B cell (primary cell): ENCODE measurements at regions not wholly inside any gene's neighbourhood (a gene's known extent, or its start where the extent isn't known, plus 50 kb on each side); places are given as distances from the start of the nearest gene placed in this dataset.

ENCODE experiments used
- ATAC-seq: fragments of 200-7000 bp; cut with Tn5 transposase; one replicate; pipeline ENCODE4 v1.10.0; 2021; ENCODE audit warnings: low read depth, mild to moderate bottlenecking, moderate number of reproducible peaks, moderate library complexity
- CTCF ChIA-PET: fragments of 350-600 bp; sonication (Branson Sonifier 250); formaldehyde crosslinking; loops from one replicate; lab custom pipeline; 2021; ENCODE audit warnings: antibody characterized with exemption, inconsistent platforms; lab: Charles Lee
- POLR2A ChIA-PET: fragments of 350-600 bp; sonication (Branson Sonifier 250); formaldehyde crosslinking; loops from one replicate; lab custom pipeline; 2021; ENCODE audit warnings: antibody characterized with exemption; lab: Charles Lee
- DNase-seq: peaks from one replicate; pipeline ENCODE4 v3.0.0; 2013
- H2AFZ ChIP-seq: 2 replicates; pipeline ENCODE4 v1.6.1; 2012; ENCODE audit warnings: mild to moderate bottlenecking, low read depth, low read length; ENCODE audit not compliant: insufficient read depth, poor library complexity, severe bottlenecking
- H3K27ac ChIP-seq, 2 donors: 1 replicate in 1 of 2; 2 replicates in 1 of 2; pipeline ENCODE4 v1.5.1; 2012 to 2013; ENCODE audit warnings: low read length in 2 of 2, mild to moderate bottlenecking in 2 of 2, moderate library complexity in 1 of 2
- H3K27me3 ChIP-seq, 4 experiments: fragments of 200-600 bp in 1 of 4; sonication (generic) in 1 of 4; replicated peaks in 1 of 4; 1 replicate in 2 of 4; 2 replicates in 2 of 4; pipeline versions ENCODE4 v1.6.1 to v1.7.0; 2013 to 2016; ENCODE audit warnings: low read length in 3 of 4, mild to moderate bottlenecking in 2 of 4, mixed read lengths in 1 of 4, moderate library complexity in 1 of 4; ENCODE audit not compliant: insufficient read depth in 4 of 4, control insufficient read depth in 3 of 4; ENCODE audit errors: control extremely low read depth in 1 of 4
- H3K36me3 ChIP-seq, 2 experiments: replicated peaks in 1 of 2; 1 replicate in 1 of 2; 2 replicates in 1 of 2; pipeline versions ENCODE4 v1.6.1 to v1.7.1; 2013; ENCODE audit warnings: low read length in 1 of 2; ENCODE audit not compliant: insufficient read depth in 2 of 2, control insufficient read depth in 1 of 2; ENCODE audit errors: control extremely low read depth in 1 of 2, extremely low read depth in 1 of 2
- H3K4me1 ChIP-seq, 2 donors: fragments of 200-600 bp in 1 of 2; sonication (generic) in 1 of 2; 1 replicate in 1 of 2; 2 replicates in 1 of 2; pipeline versions ENCODE4 v1.5.1 to v1.6.1; 2013 to 2017; ENCODE audit warnings: low read length in 2 of 2; ENCODE audit not compliant: control insufficient read depth in 2 of 2, insufficient read depth in 2 of 2
- H3K4me2 ChIP-seq: replicated peaks from 2 replicates; pipeline ENCODE3; 2012; ENCODE audit warnings: mild to moderate bottlenecking, low read depth, low read length; ENCODE audit not compliant: poor library complexity, severe bottlenecking
- H3K4me3 ChIP-seq, 5 experiments: fragments of 200-600 bp in 1 of 5; sonication (generic) in 1 of 5; 1 replicate in 3 of 5; 2 replicates in 2 of 5; pipeline versions ENCODE4 v1.5.1 to v1.7.0; 2011 to 2016; ENCODE audit warnings: low read length in 4 of 5, mild to moderate bottlenecking in 4 of 5, low read depth in 2 of 5, control low read depth in 1 of 5, moderate library complexity in 1 of 5; ENCODE audit not compliant: insufficient read depth in 1 of 5; ENCODE audit errors: control extremely low read depth in 1 of 5, extremely low read depth in 1 of 5
- H3K79me2 ChIP-seq: fragments of 200-600 bp; sonication (generic); one replicate; pipeline ENCODE4 v1.6.0; 2016; ENCODE audit warnings: low read length; ENCODE audit not compliant: control insufficient read depth, insufficient read depth
- H3K9ac ChIP-seq: fragments of 200-600 bp; sonication (generic); 2 replicates; pipeline ENCODE4 v1.6.1; 2017; ENCODE audit warnings: mild to moderate bottlenecking, low read length, moderate library complexity
- H3K9me3 ChIP-seq, 3 donors: one replicate each; pipeline versions ENCODE4 v1.6.1 to v1.7.1; 2013; ENCODE audit warnings: low read length in 2 of 3; ENCODE audit not compliant: control insufficient read depth in 2 of 3, insufficient read depth in 1 of 3; ENCODE audit errors: control extremely low read depth in 1 of 3
- H4K20me1 ChIP-seq: 2 replicates; pipeline ENCODE4 v1.6.0; 2012; ENCODE audit warnings: mild to moderate bottlenecking, low read length; ENCODE audit not compliant: insufficient read depth, control insufficient read depth, poor library complexity, severe bottlenecking
- H3K27ac Mint-ChIP-seq: one replicate; pipeline ENCODE4 v1.8.0; 2021; ENCODE audit warnings: mixed read lengths
- H3K27me3 Mint-ChIP-seq: one replicate; pipeline ENCODE4 v1.8.0; 2021; ENCODE audit warnings: mixed read lengths
- H3K4me1 Mint-ChIP-seq: one replicate; pipeline ENCODE4 v1.8.0; 2021; ENCODE audit warnings: mixed read lengths
- H3K4me3 Mint-ChIP-seq: one replicate; pipeline ENCODE4 v1.8.0; 2021; ENCODE audit warnings: mixed read lengths
- H3K9me3 Mint-ChIP-seq: one replicate; pipeline ENCODE4 v1.8.0; 2022; ENCODE audit warnings: mixed read lengths; ENCODE audit not compliant: insufficient read depth
- CTCF ChIP-seq: fragments of 200-600 bp; IDR thresholded peaks from one replicate; pipeline ENCODE4 v1.8.0; 2022; ENCODE audit warnings: antibody characterized with exemption, mild to moderate bottlenecking
- EZH2 ChIP-seq: IDR thresholded peaks from 2 replicates; pipeline ENCODE4 v1.6.1; 2012; ENCODE audit warnings: borderline replicate concordance, low read depth, mild to moderate bottlenecking, moderate library complexity, low read length; ENCODE audit not compliant: insufficient read depth, poor library complexity, severe bottlenecking
- WGBS: methylation state at CpG from one replicate; pipeline ENCODE4 v1.1.5; 2013; ENCODE audit warnings: missing lambda C conversion rate; ENCODE audit not compliant: insufficient coverage; 5-methylcytosine and 5-hydroxymethylcytosine counted together
- intact Hi-C: fragments of 100-400 bp; cut with micrococcal nuclease; formaldehyde crosslinking; loops from one replicate; pipeline ENCODE4 v1.10.0; 2022

DNA sequence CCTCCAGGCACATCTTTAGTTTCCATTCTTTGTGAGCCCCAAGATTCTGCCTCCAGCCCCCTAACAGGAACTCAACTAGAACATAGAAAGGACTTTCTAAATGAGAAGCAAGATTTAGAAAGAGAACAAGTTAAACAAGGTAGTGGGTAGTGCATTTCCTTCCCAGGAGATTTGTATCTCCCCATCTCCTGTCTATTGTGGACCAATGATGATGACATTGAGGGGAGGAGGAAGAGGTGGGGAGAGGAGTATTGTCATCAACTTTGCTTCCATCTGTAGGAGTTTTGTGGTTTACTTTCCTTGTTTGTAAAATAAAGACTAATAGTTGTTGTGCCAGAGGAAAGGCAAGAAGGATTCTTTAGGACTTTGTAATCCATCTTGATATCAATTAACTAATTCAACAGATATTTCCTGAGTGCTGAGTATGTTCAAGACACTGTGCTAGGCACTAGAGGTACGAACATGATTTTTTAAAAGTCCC is 235.3 kb upstream of the ROPN1 start:
- no peaks in the 10 kb centered on the region for H3K9me3 Mint-ChIP-seq
- Histone ChIP-seq H3K9ac (no peak overlapping the region), H3K4me2 (no peak overlapping the region), H3K9me3 (peaks cover 0 to 9% (median 0%) of the 10 kb centered on the region in 3 donors), H3K36me3 (no peaks in the 10 kb centered on the region), H3K79me2 (no peaks in the 10 kb centered on the region), H3K27ac (no peak overlapping the region), H2AFZ (no peak overlapping the region), H3K4me3 (no peak overlapping the region), H3K27me3 (peaks cover 0 to 3% (median under 1%) of the 10 kb centered on the region in 4 experiments), H3K4me1 (no peaks in the 10 kb centered on the region), H4K20me1 (no peaks in the 10 kb centered on the region)
- ChIA-PET CTCF (no interaction called here), POLR2A (no interaction called here)
- H3K4me1 Mint-ChIP-seq: no peaks in the 10 kb centered on the region
- no CpG with 5 or more reads among the region's 1 CpG for WGBS
- ATAC-seq (no peak), DNase-seq (no peak)
- H3K27me3 Mint-ChIP-seq: peaks cover 34% of the 10 kb centered on the region
- intact Hi-C loops: no loop called here
- H3K27ac Mint-ChIP-seq: no peak overlapping the region
- H3K4me3 Mint-ChIP-seq: no peak overlapping the region
- no peak for TF ChIP-seq CTCF

GRCh38 chr3:124229420-124229819 is 237.5 kb upstream of the ROPN1 start:
- Histone ChIP-seq H3K4me3 (no peak overlapping the region), H3K36me3 (no peaks in the 10 kb centered on the region), H3K4me1 (no peaks in the 10 kb centered on the region), H3K27me3 (peaks cover 0 to 6% (median 1%) of the 10 kb centered on the region in 4 experiments), H3K9me3 (peaks cover 0 to 9% (median 0%) of the 10 kb centered on the region in 3 donors), H2AFZ (no peak overlapping the region), H3K9ac (no peak overlapping the region), H3K4me2 (no peak overlapping the region), H3K27ac (no peak overlapping the region), H3K79me2 (no peaks in the 10 kb centered on the region), H4K20me1 (no peaks in the 10 kb centered on the region)
- no peaks in the 10 kb centered on the region for H3K4me1 Mint-ChIP-seq
- TF ChIP-seq EZH2: no peak
- no peak for TF ChIP-seq CTCF
- H3K27ac Mint-ChIP-seq: no peak overlapping the region
- 71% methylated on average over 5 of the region's 5 CpGs for WGBS
- DNase-seq (no peak), ATAC-seq (no peak)
- peaks cover 41% of the 10 kb centered on the region for H3K27me3 Mint-ChIP-seq
- ChIA-PET POLR2A (no interaction called here), CTCF (no interaction called here)
- no peaks in the 10 kb centered on the region for H3K9me3 Mint-ChIP-seq
- H3K4me3 Mint-ChIP-seq: no peak overlapping the region
- intact Hi-C loops: no loop called here
